SK-N-SH treated with all-trans-retinoic acid at 6 μM for 48 hours (cell line): ENCODE measurements at regions not wholly inside any gene's neighbourhood (a gene's known extent, or its start where the extent isn't known, plus 50 kb on each side); places are given as distances from the start of the nearest gene placed in this dataset.

ENCODE experiments used
- ATAC-seq: fragments of 200-7000 bp; cut with Tn5 transposase; 3 replicates; pipeline ENCODE4 v1.9.1; 2020; ENCODE audit warnings: mild to moderate bottlenecking, moderate library complexity
- ARNTL ChIP-seq: fragments of 450-650 bp; formaldehyde crosslinking; IDR thresholded peaks from 2 replicates; pipeline ENCODE4 v1.5.0; 2020; ENCODE audit warnings: low read depth, mild to moderate bottlenecking, moderate library complexity, borderline replicate concordance
- CSDC2 ChIP-seq: fragments of 250-450 bp; sonication (Bioruptor Pico); IDR thresholded peaks from 2 replicates; pipeline ENCODE4 v1.5.0; 2020; ENCODE audit warnings: mild to moderate bottlenecking, moderate library complexity
- CSRNP3 ChIP-seq: fragments of 250-450 bp; sonication (Bioruptor Pico); IDR thresholded peaks from 2 replicates; pipeline ENCODE4 v1.5.1; 2021; ENCODE audit warnings: mild to moderate bottlenecking, moderate library complexity
- ESRRG ChIP-seq: fragments of 250-450 bp; sonication (Bioruptor Pico); IDR thresholded peaks from 2 replicates; pipeline ENCODE4 v1.6.1; 2021; ENCODE audit warnings: mild to moderate bottlenecking
- GLIS3 ChIP-seq: fragments of 250-450 bp; sonication (Bioruptor Pico); IDR thresholded peaks from 2 replicates; pipeline ENCODE4 v1.5.0; 2020; ENCODE audit warnings: mild to moderate bottlenecking, moderate library complexity
- ISL1 ChIP-seq: fragments of 250-450 bp; sonication (Bioruptor Pico); IDR thresholded peaks from 2 replicates; pipeline ENCODE4 v2.1.2; 2022; ENCODE audit warnings: mild to moderate bottlenecking, moderate library complexity
- OSR1 ChIP-seq: fragments of 250-450 bp; sonication (Bioruptor Pico); IDR thresholded peaks from 2 replicates; pipeline ENCODE4 v1.8.0; 2022; ENCODE audit warnings: moderate library complexity, mild to moderate bottlenecking, inconsistent platforms
- PATZ1 ChIP-seq: fragments of 250-450 bp; sonication (Bioruptor Pico); IDR thresholded peaks from 2 replicates; pipeline ENCODE4 v1.8.0; 2020; ENCODE audit warnings: mild to moderate bottlenecking, moderate library complexity, borderline replicate concordance
- PPARA ChIP-seq: fragments of 250-450 bp; sonication (Bioruptor Pico); IDR thresholded peaks from 2 replicates; pipeline ENCODE4 v1.5.0; 2020; ENCODE audit warnings: mild to moderate bottlenecking, borderline replicate concordance
- RARB ChIP-seq: fragments of 250-450 bp; sonication (Bioruptor Pico); IDR thresholded peaks from 2 replicates; pipeline ENCODE4 v1.8.0; 2021; ENCODE audit warnings: mild to moderate bottlenecking, moderate library complexity
- SNAI2 ChIP-seq: fragments of 250-450 bp; sonication (Bioruptor Pico); IDR thresholded peaks from 2 replicates; pipeline ENCODE4 v1.5.0; 2020; ENCODE audit warnings: mild to moderate bottlenecking, moderate library complexity
- TCF4 ChIP-seq: fragments of 250-450 bp; sonication (Bioruptor Pico); IDR thresholded peaks from 2 replicates; pipeline ENCODE4 v1.8.0; 2021; ENCODE audit warnings: mild to moderate bottlenecking, moderate library complexity, borderline replicate concordance
- TSHZ2 ChIP-seq: fragments of 250-450 bp; sonication (Bioruptor Pico); IDR thresholded peaks from 2 replicates; pipeline ENCODE4 v1.5.0; 2020; ENCODE audit warnings: mild to moderate bottlenecking, moderate library complexity
- ZC3H10 ChIP-seq: fragments of 250-450 bp; sonication (Bioruptor Pico); IDR thresholded peaks from 2 replicates; pipeline ENCODE4 v1.5.1; 2021; ENCODE audit warnings: mild to moderate bottlenecking, moderate library complexity
- ZFP3 ChIP-seq: fragments of 250-450 bp; sonication (Bioruptor Pico); IDR thresholded peaks from 2 replicates; pipeline ENCODE4 v1.5.0; 2020; ENCODE audit warnings: mild to moderate bottlenecking, moderate library complexity
- ZFP30 ChIP-seq: fragments of 450-650 bp; formaldehyde crosslinking; IDR thresholded peaks from 2 replicates; pipeline ENCODE4 v1.5.0; 2022; ENCODE audit warnings: mild to moderate bottlenecking, moderate library complexity
- ZNF565 ChIP-seq: fragments of 450-650 bp; formaldehyde crosslinking; conservative IDR thresholded peaks from 2 replicates; pipeline ENCODE4 v1.5.0; 2020; ENCODE audit warnings: low read depth, mild to moderate bottlenecking, moderate library complexity
- ZNF8 ChIP-seq: fragments of 450-650 bp; formaldehyde crosslinking; IDR thresholded peaks from 2 replicates; pipeline ENCODE4 v1.5.0; 2020; ENCODE audit warnings: mild to moderate bottlenecking, moderate library complexity
- TF ChIP-seq, protein P1 (sequence below): fragments of 250-450 bp; sonication (Bioruptor Pico); IDR thresholded peaks from 2 replicates; pipeline ENCODE4 v1.5.1; 2020; ENCODE audit warnings: low read depth, mild to moderate bottlenecking, moderate library complexity

GRCh38 chr14:32254952-32255679 lies 52.0 kb upstream of the RNU6-8 start:
- peak; percentile 93 for ATAC-seq

GRCh38 chr14:32255789-32256188 lies 52.7 kb upstream of the RNU6-8 start:
- no peak for ATAC-seq
- TF ChIP-seq ZNF565: no peak
- TF ChIP-seq, all 23 proteins: peak for 0

More at GRCh38 chr14:32254952-32255679, 52.0 kb upstream of the RNU6-8 start:
- TF ChIP-seq GLIS3 (CRISPR knock-in tag) (0 out of 2 replicates have a peak, but pooled peaks have one; percentile 21), PPARA (CRISPR knock-in tag) (no peak), SNAI2 (CRISPR knock-in tag) (no peak), CSDC2 (CRISPR knock-in tag) (no peak), ZFP3 (0 out of 2 replicates have a peak, but pooled peaks have one; percentile 54), ARNTL (CRISPR knock-in tag) (no peak)

DNA sequence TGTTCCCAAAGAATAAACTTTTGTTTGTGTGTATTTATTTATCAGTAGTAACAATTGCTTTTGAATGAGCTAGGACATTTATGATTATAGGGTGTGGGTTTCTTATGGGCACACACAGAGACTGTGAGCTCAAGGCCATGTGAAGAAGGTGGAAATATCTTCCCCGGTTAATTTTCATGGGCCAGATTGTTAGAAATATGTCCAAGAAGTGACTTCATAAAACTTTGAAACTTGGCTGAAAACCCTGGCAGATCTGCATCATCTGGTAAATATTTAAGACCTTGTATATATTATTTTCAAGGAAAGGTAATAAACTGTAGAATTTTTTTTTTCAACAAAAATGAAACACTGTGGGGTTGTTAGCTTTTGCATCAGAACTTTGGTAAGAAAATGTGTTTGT lies 53.5 kb upstream of the RNU6-8 start:
- TF ChIP-seq ZFP30 (CRISPR knock-in tag): no peak
- no peak for TF ChIP-seq ISL1
- TF ChIP-seq ZNF8 (CRISPR knock-in tag): no peak
- TF ChIP-seq TSHZ2 (CRISPR knock-in tag): no peak
- no peak for TF ChIP-seq GLIS3 (CRISPR knock-in tag)
- TF ChIP-seq RARB (CRISPR knock-in tag): no peak
- no peak for TF ChIP-seq CSRNP3 (CRISPR knock-in tag)
- ATAC-seq: no peak

GRCh38 chr14:32258336-32258993 lies 55.4 kb upstream of the RNU6-8 start:
- no peak for ATAC-seq
- TF ChIP-seq ZNF8 (CRISPR knock-in tag) (no peak), ZFP30 (CRISPR knock-in tag) (no peak)

DNA sequence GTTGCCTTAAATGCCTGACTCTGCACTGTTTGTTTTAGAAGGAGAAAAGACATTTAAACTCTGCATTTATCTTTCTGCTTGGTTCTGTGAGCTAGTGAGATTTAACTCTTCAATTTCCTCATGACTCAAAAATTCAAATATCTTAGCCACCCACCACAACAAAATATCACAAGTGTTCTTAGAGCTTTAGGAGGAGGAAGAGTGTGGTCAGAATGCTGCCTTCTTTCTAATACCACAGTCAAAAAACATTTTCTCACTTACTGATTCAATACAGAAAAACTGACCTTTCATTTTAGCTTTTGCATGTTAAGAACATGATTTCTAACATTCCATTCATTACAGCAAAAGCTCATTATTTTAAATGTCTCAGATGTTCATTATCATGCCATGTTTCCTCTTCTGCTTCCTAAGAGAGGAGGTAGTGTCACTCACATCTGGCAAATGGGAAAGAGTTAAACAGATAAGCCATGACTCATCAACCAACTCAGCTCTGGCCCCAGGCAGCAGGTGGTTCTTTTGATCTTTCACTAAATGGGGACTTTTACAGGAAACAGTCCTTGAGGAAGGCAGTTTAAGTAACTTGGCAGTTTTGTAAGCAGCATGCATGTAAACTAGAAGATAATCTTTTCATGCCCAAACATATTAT lies 56.4 kb upstream of the RNU6-8 start:
- peak; percentile 45; the same call in 2 of the 3 replicates for ATAC-seq
- no peak for TF ChIP-seq CSDC2 (CRISPR knock-in tag)
- no peak for TF ChIP-seq RARB (CRISPR knock-in tag)
- TF ChIP-seq TCF4 (CRISPR knock-in tag): peak; percentile 76; the same call in 1 of the 2 replicates
- TF ChIP-seq SNAI2 (CRISPR knock-in tag): peak; percentile 95
- TF ChIP-seq OSR1: no peak
- no peak for TF ChIP-seq ZC3H10
- no peak for TF ChIP-seq ZFP30 (CRISPR knock-in tag)
- 0 out of 2 replicates have a peak, but pooled peaks have one; percentile 12 for TF ChIP-seq ISL1
- TF ChIP-seq PPARA (CRISPR knock-in tag): no peak

- ATAC-seq: no peak
- TF ChIP-seq TSHZ2 (CRISPR knock-in tag): no peak
- no peak for TF ChIP-seq PATZ1
- TF ChIP-seq ZFP30 (CRISPR knock-in tag): no peak
- TF ChIP-seq ZNF8 (CRISPR knock-in tag): no peak
- no peak for TF ChIP-seq ARNTL (CRISPR knock-in tag)
- TF ChIP-seq, protein P1, sequence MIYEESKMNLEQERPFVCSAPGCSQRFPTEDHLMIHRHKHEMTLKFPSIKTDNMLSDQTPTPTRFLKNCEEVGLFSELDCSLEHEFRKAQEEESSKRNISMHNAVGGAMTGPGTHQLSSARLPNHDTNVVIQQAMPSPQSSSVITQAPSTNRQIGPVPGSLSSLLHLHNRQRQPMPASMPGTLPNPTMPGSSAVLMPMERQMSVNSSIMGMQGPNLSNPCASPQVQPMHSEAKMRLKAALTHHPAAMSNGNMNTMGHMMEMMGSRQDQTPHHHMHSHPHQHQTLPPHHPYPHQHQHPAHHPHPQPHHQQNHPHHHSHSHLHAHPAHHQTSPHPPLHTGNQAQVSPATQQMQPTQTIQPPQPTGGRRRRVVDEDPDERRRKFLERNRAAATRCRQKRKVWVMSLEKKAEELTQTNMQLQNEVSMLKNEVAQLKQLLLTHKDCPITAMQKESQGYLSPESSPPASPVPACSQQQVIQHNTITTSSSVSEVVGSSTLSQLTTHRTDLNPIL: no peak
- TF ChIP-seq OSR1: no peak
- no peak for TF ChIP-seq ESRRG (CRISPR knock-in tag)
- no peak for TF ChIP-seq ZFP3
- TF ChIP-seq RARB (CRISPR knock-in tag): no peak
These were observed 61.0 kb upstream of the RNU6-8 start for GRCh38 chr14:32263939-32264567.
